RCC 7860 (cell line): ENCODE measurements at regions not wholly inside any gene's neighbourhood (a gene's known extent, or its start where the extent isn't known, plus 50 kb on each side); places are given as distances from the start of the nearest gene placed in this dataset.

ENCODE experiments used
- DNase-seq: peaks from one replicate; pipeline ENCODE4 v3.0.0-alpha.2; 2015; ENCODE audit warnings: low spot score
- FAIRE-seq: peaks from 2 replicates; lab custom pipeline; 2012; peaks lifted over from hg19 to GRCh38; lab: Jason Lieb, UNC

DNA sequence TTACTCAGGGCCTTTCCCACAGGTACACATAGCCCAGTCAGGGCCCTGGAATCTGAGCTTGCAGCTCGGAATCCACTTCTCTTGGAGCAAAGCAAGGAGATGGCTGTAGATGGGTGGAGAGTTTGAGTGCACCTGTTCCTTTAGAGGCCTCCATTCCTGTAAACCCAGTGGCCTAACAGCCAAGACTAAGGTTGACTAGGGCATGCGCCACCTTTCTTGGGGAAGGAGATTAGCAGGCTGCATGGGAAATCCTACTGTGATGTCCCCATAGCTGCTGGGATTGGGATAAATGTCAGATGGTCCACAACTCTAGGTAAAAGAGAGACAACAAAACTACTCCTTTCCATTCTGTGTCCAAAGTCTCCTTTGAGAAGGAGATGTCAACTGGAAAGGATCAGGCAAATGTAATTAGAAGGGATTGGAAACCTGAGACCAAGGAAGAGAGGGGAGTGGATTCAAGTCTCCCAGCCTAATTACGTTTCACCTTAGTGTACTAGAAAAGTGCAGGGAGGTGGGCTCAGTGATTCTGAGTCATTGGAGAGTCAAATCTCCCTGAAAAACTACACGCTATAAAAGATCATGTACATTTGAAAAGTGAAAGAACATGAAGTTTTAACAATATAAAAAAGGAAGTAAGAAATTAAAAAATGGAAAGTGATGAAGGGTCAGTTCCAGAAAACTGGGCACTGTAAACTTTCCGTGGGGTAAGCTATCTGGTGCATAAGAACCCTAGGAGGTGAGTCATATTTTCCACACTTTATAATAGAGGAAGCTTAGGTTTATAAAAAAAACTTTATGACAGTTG, 104.2 kb downstream of the SEC61B start:
- FAIRE-seq (no peak), DNase-seq (no peak)

DNA sequence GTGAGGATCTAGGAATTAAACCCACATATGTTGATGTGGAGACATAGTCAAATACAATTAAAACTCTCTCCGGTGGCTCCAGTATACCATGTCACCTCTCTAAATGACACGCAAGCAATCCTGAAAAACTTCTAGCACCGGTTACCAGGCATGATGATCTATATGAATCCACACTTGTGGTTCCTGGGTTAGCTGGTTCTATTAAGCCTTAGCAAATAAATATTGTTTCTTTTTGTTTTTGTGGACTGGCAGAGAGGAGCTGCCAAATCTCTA, 104.8 kb downstream of the SEC61B start:
- no peak for FAIRE-seq
- DNase-seq, result no peak

DNA sequence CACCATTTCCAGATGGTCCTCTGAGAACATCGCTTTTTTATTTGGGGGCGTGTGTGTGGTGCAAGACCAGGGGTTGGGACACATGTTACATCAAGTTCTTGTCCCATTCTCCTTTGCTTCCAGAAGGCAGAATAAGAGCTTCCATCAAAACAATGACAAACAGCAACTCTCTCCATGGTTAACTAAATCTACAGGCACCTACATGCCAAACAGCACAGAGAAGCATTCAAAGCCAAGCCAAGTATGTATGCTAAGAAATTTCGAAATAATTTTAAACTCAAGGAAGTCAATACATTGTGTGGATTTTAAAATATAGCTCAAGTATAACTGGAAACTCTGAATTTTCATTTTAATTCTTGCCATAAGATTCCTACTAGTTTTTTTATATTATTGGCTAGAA, 105.6 kb downstream of the SEC61B start:
- DNase-seq, result no peak
- no peak for FAIRE-seq

GRCh38 chr9:99335280-99335679, 113.2 kb downstream of the SEC61B start:
- DNase-seq (no peak), FAIRE-seq (no peak)

DNA sequence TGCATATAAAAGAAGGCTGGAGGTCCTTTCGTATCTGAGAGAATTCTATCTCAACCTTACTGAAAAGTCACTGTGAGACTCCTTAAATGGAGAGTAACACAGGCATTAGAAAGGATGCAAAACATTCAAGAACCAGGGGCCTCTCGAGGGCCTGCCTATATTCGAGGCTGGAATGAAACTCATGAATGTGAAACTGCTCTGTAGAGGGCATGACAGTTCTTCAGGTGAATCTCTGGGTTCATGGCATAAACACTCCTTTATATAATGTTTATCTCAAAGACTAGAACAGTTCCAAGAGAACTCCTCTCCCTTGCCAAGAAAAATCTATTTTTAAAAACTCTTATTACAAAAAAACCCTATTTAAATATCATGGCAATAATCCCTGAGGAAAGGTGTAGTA, 113.9 kb downstream of the SEC61B start:
- FAIRE-seq (no peak), DNase-seq (no peak)

DNA sequence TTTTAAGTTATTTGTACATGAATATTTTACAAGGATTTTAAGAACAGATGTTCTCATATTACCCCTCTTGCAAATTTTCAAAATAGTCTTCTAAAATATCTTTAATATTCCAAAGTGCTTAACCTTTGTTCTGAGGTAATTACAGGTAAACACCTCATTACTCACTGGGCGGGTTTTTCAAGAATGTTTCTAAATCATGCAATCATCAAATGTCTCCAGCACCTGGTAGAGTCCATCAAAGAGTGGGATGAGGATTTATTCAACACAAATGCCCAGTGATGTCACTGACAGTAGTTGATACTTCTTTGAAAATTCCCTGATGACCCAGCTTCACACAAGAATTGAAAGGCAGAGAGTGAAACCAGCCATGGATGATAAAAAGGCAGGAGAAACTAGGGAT, 114.4 kb downstream of the SEC61B start:
- DNase-seq, result no peak
- no peak for FAIRE-seq

DNA sequence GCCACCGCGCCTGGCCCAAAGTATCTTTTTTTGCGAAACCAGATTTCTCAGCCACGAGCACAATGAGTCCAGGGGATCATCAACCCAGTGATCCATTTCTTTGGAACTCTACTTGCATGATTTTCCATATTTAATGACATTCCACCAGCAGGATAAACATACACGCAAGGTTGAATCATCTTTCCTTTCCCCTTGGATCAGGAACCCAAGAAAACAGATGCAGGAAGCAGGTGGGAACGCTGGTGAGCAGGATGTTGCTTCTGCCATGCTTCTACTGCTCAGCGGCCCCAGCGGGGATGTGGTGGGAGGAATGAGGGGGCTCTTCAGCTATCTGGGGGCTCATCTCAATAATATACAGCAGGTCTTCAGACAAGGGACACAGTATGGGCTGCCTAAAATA, 118.2 kb downstream of the SEC61B start:
- DNase-seq (no peak), FAIRE-seq (no peak)

- DNase-seq, result no peak
- FAIRE-seq, result no peak
These were observed 119.6 kb downstream of the SEC61B start for GRCh38 chr9:99341686-99342085.

- FAIRE-seq, result no peak
- DNase-seq, result no peak
These were observed 123.4 kb downstream of the SEC61B start for GRCh38 chr9:99345451-99345850.

GRCh38 chr9:99345942-99346341, 123.9 kb downstream of the SEC61B start:
- FAIRE-seq (no peak), DNase-seq (no peak)

- DNase-seq, result no peak
- no peak for FAIRE-seq
These were observed 125.5 kb downstream of the SEC61B start for GRCh38 chr9:99347568-99347967.

GRCh38 chr9:99348289-99348688, 126.2 kb downstream of the SEC61B start:
- FAIRE-seq, result no peak
- no peak for DNase-seq

DNA sequence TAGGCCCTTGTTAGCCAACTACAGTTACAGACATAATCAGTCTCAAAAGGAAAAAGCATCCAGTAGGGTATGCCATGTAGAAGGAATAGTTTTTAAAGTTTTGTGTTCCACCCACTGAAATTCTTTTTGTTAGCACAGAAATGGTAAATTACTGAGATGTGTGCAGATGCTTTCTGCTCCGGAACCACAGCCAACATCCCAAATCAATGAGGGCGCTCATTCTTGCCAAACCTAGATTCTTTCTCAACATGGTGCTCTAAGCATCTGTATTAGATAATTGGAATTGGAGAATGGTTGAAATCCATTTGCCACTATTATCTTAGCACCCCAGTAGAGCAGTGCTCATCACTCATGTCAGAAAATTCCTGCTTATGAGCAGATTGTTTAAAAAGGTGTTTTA, 127.8 kb downstream of the SEC61B start:
- FAIRE-seq (no peak), DNase-seq (no peak)

GRCh38 chr9:99350461-99350860, 128.4 kb downstream of the SEC61B start:
- FAIRE-seq, result no peak
- no peak for DNase-seq

DNA sequence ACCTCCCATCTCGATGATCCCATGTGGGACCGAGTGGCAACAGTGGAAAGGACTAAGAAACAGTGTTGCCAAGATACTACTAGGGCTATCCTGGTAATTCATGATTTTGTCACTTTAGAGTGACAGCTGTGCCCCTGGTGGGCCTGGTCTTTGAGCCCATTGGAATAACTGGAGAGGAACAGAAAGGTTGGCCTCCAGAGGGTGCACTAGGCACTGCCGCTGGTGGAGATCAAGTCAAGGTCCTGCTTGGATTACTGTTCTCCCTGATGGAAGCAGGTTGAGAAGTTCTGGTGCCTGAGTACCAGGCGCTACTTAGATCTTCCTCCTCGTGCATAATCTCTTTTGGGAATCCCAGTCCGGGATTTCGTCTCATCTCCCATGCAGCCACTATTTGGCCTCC, 129.6 kb downstream of the SEC61B start:
- FAIRE-seq, result no peak
- no peak for DNase-seq

- no peak for DNase-seq
- no peak for FAIRE-seq
These were observed 130.7 kb downstream of the SEC61B start for GRCh38 chr9:99352826-99353225.

DNA sequence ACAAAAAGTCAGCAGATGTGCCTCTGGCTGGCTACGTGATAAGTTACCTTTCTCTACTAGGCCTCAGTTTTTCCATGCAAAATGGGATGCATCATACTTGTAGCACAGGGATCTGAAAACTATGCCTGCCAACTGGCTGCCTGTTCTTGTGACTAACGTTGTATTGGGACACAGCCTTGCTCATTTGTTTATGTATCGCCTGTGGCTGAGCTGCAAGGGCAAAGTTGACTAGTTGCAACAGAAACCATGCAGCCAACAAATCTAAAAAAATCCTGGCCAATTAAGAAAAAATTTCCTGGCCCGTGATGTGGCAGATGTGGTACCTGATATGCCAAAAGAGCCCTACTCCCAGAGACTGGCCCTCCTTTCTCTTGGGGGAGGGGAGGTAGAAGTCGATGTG, 131.3 kb downstream of the SEC61B start:
- no peak for DNase-seq
- no peak for FAIRE-seq

DNA sequence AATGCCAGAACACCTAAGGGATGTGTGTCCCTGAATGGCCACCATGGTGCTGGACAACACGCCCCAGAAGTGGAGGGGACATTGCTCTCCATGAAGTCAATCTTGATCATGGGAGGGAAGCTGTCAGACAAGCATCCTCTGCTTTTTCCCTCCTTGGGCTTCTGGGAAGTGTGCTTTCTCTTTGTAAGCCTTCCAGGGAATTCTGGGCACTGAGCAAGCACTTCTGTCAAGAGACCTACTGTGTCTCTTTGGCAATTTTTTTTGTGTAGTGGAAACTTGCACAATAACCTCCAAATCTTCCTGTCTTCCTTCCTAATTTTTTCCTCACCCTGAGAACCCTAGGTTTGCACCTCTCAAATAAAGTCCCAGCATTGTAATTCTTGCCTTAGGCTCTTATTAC, 132.0 kb downstream of the SEC61B start:
- no peak for FAIRE-seq

GRCh38 chr9:99356512-99356971, 134.5 kb downstream of the SEC61B start:
- no peak for FAIRE-seq
- DNase-seq, result no peak

More for the DNA sequence above, 132.0 kb downstream of the SEC61B start:
- DNase-seq, result no peak

DNA sequence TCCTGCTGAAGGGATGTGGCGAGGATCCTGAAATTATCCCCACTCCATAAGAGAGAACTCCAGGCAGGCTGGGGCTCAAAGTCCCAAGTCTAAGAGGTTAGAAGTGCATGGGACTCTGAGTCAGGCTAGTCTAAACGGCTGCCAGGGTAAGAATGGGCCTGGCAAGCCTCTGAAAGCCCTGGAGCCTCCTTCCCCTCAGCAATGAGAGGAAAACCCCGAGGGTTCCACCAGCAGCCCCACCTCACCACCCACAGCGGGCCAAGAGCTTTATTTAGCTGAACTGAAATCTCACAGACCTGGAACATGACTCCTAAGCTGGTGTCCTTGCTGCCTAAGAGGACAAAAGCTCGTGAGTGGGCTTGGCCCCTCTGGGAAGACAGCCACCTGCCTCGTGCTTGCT, 135.5 kb downstream of the SEC61B start:
- DNase-seq (no peak), FAIRE-seq (no peak)

DNA sequence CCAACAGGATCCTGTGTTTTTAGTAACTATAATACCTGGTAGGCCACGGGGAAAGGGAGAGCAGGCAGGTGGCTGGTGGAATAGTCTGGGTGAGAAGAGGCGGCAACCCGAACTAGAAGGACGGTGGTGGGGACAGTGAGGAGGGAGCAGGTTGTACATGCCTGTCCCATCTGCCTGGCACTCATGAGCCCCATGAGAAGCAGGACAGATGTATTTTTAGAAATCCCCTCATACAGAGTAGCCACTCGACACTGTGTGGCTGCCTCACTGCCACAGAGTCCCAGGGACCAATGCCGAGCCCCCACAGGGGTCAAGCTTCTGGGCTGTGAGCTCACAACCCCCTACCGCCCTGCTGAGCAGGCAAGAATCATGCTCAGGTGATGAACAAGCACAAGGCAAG, 136.6 kb downstream of the SEC61B start:
- no peak for FAIRE-seq
- no peak for DNase-seq

DNA sequence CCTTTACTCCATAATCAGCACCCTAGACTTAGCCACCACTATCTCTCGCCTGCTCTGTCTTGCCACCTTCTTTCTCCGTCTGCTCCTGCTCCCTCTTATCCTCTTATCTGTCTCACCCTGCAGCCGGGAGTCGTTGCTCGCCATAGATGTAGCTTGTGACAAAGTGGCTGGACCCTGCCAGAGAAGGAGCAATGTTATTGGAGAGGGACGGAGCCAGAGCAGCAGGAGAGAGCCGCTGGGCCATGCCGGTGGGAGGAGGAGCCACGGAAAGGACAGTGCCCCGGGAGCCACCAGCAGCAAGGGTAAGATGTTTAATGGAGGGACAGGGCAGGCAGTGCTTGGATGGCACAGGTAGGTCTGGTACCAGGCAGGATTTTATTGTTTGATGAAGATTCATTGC, 137.3 kb downstream of the SEC61B start:
- FAIRE-seq, result no peak
- no peak for DNase-seq

DNA sequence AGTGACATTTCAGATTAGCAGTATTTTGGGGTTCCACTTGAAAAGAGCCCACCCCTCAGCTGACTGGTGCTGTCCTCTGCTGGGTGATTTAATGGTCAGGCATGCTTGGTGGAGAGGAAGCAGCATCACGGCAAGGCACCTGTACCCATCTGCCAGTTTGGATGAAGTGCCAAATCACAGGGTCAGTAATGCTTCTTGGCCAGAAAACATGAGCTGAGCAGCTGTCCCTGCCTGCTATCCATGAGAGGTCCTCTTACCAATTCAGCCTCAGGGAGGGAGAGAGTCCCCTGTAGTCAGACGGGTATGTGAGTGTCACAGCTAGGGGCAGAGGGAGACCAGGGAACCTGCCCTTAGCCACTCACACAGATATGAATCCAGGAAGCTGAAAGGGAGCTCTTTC, 137.9 kb downstream of the SEC61B start:
- FAIRE-seq (no peak), DNase-seq (no peak)
